Esophagus squamous epithelium (tissue), 4 donors: ENCODE measurements at regions not wholly inside any gene's neighbourhood (a gene's known extent, or its start where the extent isn't known, plus 50 kb on each side); places are given as distances from the start of the nearest gene placed in this dataset.

Source experiments
- CTCF ChIP-seq, 6 experiments: fragments of 450-650 bp in 4 of 6; fragments of 200-600 bp in 2 of 6; sonication (generic) in 2 of 6; IDR thresholded peaks; one replicate each; pipeline ENCODE4 v1.5.1; 2016 to 2019; ENCODE audit warnings: antibody characterized with exemption in 6 of 6, mild to moderate bottlenecking in 4 of 6, moderate library complexity in 4 of 6
- POLR2A ChIP-seq, 4 donors: fragments of 450-650 bp; IDR thresholded peaks; one replicate each; pipeline ENCODE4 v1.6.1; 2017; ENCODE audit warnings: antibody characterized with exemption in 4 of 4, mild to moderate bottlenecking in 4 of 4, moderate library complexity in 3 of 4

GRCh38 chr15:70507772-70508371 lies 255.5 kb downstream of the UACA start:
- TF ChIP-seq POLR2A (IDR thresholded peaks at IDR 0.05) (no peak), CTCF (IDR thresholded peaks at IDR 0.05) (no peak)
